ENCODE measurements at regions not wholly inside any gene's neighbourhood (a gene's known extent, or its start where the extent isn't known, plus 50 kb on each side); places are given as distances from the start of the nearest gene placed in this dataset.

DNA sequence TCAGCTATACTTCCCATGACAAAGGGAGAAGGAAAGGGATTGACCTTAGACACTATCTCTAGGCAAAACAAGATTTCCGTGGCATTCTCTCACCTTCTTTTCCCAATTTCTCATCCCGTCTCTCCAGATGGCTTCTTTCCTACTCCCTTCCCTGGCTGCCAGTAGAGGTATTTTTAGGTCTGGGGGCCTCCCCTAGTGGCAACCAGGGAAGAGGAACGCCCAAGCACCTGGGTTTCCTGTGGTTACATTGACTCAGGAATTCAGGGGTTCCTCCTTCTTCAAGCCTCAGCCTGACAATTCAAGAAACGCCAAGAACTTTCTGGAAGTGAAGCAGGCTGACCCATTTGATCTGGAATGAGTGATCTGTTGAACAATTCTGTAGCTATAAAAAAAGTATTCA is 111.5 kb upstream of the OSMR start:
- no peak overlapping the region for H3K27ac ChIP-seq (ENCODE audit: extremely low read length, insufficient read depth, low read length)
- no peak overlapping the region for H3K4me3 ChIP-seq (replicated peaks in 1 of 3; ENCODE audit: insufficient read depth in 1 of 3, low read depth in 2 of 3, low read length in 3 of 3)
- ATAC-seq, result no peak
- no peaks in the 10 kb centered on the region for H3K36me3 ChIP-seq (replicated peaks in 1 of 2; ENCODE audit: control insufficient read depth in 1 of 2, insufficient read depth in 2 of 2, low read length in 2 of 2)
- 15% methylated on average over 4 of the region's 4 CpGs for WGBS (ENCODE audit: low lambda C conversion rate)
- H3K79me2 ChIP-seq (ENCODE audit: insufficient read depth, low read length), result no peaks in the 10 kb centered on the region
- no peak for FAIRE-seq
- no peaks in the 10 kb centered on the region for H4K20me1 ChIP-seq (ENCODE audit: insufficient read depth, low read length)
- no peaks in the 10 kb centered on the region for H3K9me3 ChIP-seq (ENCODE audit: low read length)
- peaks cover 0 to 10% of the 10 kb centered on the region in 2 experiments; a peak in 2 of 5 replicates for H3K27me3 ChIP-seq (ENCODE audit: control insufficient read depth in 1 of 2, insufficient read depth in 2 of 2, low read length in 2 of 2)
- ChIA-PET POLR2A (no interaction called here), CTCF (ENCODE audit: low intra/inter-chr PET ratio, low total read pairs) (no interaction called here)
- in situ Hi-C loops (cut with HindIII; ENCODE audit: extremely low pct_ligation_motif_present, low pct_unique_long_range_greater_than_20kb) (no loop called here), intact Hi-C loops (cut with micrococcal nuclease; ENCODE audit: unreplicated experiment) (no loop called here)
- no peaks in the 10 kb centered on the region for H3K4me1 ChIP-seq (ENCODE audit: insufficient read depth, low read length)
- no peak for DNase-seq (ENCODE audit: low spot score)
- no peak overlapping the region for H3K9ac ChIP-seq (ENCODE audit: insufficient read depth, low read depth, low read length)
- BruUV-seq (replicated peaks), result no TSS peak
- TF ChIP-seq STAG1 (CRISPR knock-in tag; IDR thresholded peaks at IDR 0.05) (0 out of 2 replicates have a peak, but pooled peaks have one; percentile 19), ZNF703 (CRISPR knock-in tag; IDR thresholded peaks at IDR 0.05; ENCODE audit: borderline replicate concordance) (no peak)
- TF ChIP-seq, protein P1, sequence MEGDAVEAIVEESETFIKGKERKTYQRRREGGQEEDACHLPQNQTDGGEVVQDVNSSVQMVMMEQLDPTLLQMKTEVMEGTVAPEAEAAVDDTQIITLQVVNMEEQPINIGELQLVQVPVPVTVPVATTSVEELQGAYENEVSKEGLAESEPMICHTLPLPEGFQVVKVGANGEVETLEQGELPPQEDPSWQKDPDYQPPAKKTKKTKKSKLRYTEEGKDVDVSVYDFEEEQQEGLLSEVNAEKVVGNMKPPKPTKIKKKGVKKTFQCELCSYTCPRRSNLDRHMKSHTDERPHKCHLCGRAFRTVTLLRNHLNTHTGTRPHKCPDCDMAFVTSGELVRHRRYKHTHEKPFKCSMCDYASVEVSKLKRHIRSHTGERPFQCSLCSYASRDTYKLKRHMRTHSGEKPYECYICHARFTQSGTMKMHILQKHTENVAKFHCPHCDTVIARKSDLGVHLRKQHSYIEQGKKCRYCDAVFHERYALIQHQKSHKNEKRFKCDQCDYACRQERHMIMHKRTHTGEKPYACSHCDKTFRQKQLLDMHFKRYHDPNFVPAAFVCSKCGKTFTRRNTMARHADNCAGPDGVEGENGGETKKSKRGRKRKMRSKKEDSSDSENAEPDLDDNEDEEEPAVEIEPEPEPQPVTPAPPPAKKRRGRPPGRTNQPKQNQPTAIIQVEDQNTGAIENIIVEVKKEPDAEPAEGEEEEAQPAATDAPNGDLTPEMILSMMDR (CRISPR knock-in tag; IDR thresholded peaks at IDR 0.05), result peak; percentile 28
- H3K4me2 ChIP-seq (ENCODE audit: low read depth, low read length), result no peak overlapping the region
- no peak overlapping the region for H2AFZ ChIP-seq (ENCODE audit: low read length)

DNA sequence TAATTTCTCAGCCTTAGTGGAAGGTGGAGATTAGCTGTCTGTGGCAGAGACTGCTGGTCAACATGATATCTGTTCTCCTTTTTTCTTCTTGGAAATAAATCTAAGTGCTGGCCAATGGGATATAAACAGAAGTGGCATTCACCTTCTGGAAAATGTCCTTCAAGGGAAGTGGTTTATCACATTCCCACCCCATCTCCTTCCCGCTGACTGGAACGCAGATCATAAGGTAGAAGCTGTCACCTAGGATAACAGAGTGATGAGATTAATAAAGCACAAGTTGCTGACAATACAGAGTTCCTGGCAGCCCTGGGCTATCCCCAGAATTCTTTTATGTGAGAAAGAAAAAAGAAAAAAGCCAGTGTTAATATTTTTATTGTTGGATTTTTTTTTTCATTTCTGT is 109.7 kb upstream of the OSMR start:
- H3K4me2 ChIP-seq (ENCODE audit: low read depth, low read length), result no peak overlapping the region
- no peak for DNase-seq (ENCODE audit: low spot score)
- H3K9ac ChIP-seq (ENCODE audit: insufficient read depth, low read depth, low read length), result no peak overlapping the region
- FAIRE-seq, result no peak
- H3K27ac ChIP-seq (ENCODE audit: extremely low read length, insufficient read depth, low read length), result no peak overlapping the region
- in situ Hi-C loops (cut with HindIII; ENCODE audit: extremely low pct_ligation_motif_present, low pct_unique_long_range_greater_than_20kb) (no loop called here), intact Hi-C loops (cut with micrococcal nuclease; ENCODE audit: unreplicated experiment) (no loop called here)
- no TSS peak for BruUV-seq (replicated peaks)
- 0% methylated on average over 2 of the region's 2 CpGs for WGBS (ENCODE audit: low lambda C conversion rate)
- H3K79me2 ChIP-seq (ENCODE audit: insufficient read depth, low read length), result no peaks in the 10 kb centered on the region
- H3K9me3 ChIP-seq (ENCODE audit: low read length), result no peaks in the 10 kb centered on the region
- H3K4me1 ChIP-seq (ENCODE audit: insufficient read depth, low read length), result no peaks in the 10 kb centered on the region
- no peak overlapping the region for H2AFZ ChIP-seq (ENCODE audit: low read length)
- H4K20me1 ChIP-seq (ENCODE audit: insufficient read depth, low read length), result no peaks in the 10 kb centered on the region
- ChIA-PET POLR2A (no interaction called here), CTCF (ENCODE audit: low intra/inter-chr PET ratio, low total read pairs) (no interaction called here)
- H3K27me3 ChIP-seq (ENCODE audit: control insufficient read depth in 1 of 2, insufficient read depth in 2 of 2, low read length in 2 of 2), result peaks cover 0 to 10% of the 10 kb centered on the region in 2 experiments; a peak in 2 of 5 replicates
- no peaks in the 10 kb centered on the region for H3K36me3 ChIP-seq (replicated peaks in 1 of 2; ENCODE audit: control insufficient read depth in 1 of 2, insufficient read depth in 2 of 2, low read length in 2 of 2)
- ATAC-seq, result no peak
- no peak overlapping the region for H3K4me3 ChIP-seq (replicated peaks in 1 of 3; ENCODE audit: insufficient read depth in 1 of 3, low read depth in 2 of 3, low read length in 3 of 3)
- TF ChIP-seq HIVEP1 (CRISPR knock-in tag; IDR thresholded peaks at IDR 0.05), result no peak
- TF ChIP-seq, protein P2, sequence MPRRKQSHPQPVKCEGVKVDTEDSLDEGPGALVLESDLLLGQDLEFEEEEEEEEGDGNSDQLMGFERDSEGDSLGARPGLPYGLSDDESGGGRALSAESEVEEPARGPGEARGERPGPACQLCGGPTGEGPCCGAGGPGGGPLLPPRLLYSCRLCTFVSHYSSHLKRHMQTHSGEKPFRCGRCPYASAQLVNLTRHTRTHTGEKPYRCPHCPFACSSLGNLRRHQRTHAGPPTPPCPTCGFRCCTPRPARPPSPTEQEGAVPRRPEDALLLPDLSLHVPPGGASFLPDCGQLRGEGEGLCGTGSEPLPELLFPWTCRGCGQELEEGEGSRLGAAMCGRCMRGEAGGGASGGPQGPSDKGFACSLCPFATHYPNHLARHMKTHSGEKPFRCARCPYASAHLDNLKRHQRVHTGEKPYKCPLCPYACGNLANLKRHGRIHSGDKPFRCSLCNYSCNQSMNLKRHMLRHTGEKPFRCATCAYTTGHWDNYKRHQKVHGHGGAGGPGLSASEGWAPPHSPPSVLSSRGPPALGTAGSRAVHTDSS (CRISPR knock-in tag; conservative IDR thresholded peaks at IDR 0.05), result no peak
- TF ChIP-seq SOX13 (IDR thresholded peaks at IDR 0.05), result no peak
- TF ChIP-seq SOX13 (CRISPR knock-in tag; conservative IDR thresholded peaks at IDR 0.05 in 1 of 2, IDR thresholded peaks at IDR 0.05 in 1 of 2), result no peak
- TF ChIP-seq ZNF598 (CRISPR knock-in tag; IDR thresholded peaks at IDR 0.05; ENCODE audit: borderline replicate concordance), result no peak
- TF ChIP-seq SCMH1 (CRISPR knock-in tag; IDR thresholded peaks at IDR 0.05; ENCODE audit: borderline replicate concordance), result no peak
- TF ChIP-seq RFX5 (IDR thresholded peaks at IDR 0.05; ENCODE audit: low read depth, low read length), result no peak
- no peak for TF ChIP-seq ZNF747 (CRISPR knock-in tag; IDR thresholded peaks at IDR 0.05; ENCODE audit: borderline replicate concordance)
- no peak for TF ChIP-seq RNF2 (conservative IDR thresholded peaks at IDR 0.05; ENCODE audit: low read depth)
- TF ChIP-seq FOXO1 (CRISPR knock-in tag; IDR thresholded peaks at IDR 0.05), result no peak
- TF ChIP-seq MAFG (CRISPR knock-in tag; IDR thresholded peaks at IDR 0.05), result no peak
- TF ChIP-seq ZBTB8A (CRISPR knock-in tag; IDR thresholded peaks at IDR 0.05; ENCODE audit: borderline replicate concordance, low read depth), result no peak
- TF ChIP-seq ZNF557 (CRISPR knock-in tag; IDR thresholded peaks at IDR 0.05), result no peak
- TF ChIP-seq SALL2 (CRISPR knock-in tag; IDR thresholded peaks at IDR 0.05), result no peak
